AG04450 (cell line): ENCODE measurements at regions not wholly inside any gene's neighbourhood (a gene's known extent, or its start where the extent isn't known, plus 50 kb on each side); places are given as distances from the start of the nearest gene placed in this dataset.

Experiments
- CTCF ChIA-PET: fragments of 300-600, 350-600 bp; formaldehyde crosslinking; extraction: SDS; loops from one replicate; lab custom pipeline; 2022; ENCODE audit warnings: antibody characterized with exemption, inconsistent platforms; lab: Charles Lee
- POLR2A ChIA-PET: fragments of 350-600 bp; formaldehyde crosslinking; extraction: SDS; loops from one replicate; lab custom pipeline; 2021; ENCODE audit warnings: antibody characterized with exemption, inconsistent platforms; lab: Yijun Ruan, JAX
- DNase-seq: peaks from one replicate; pipeline ENCODE4 v3.0.0-alpha.2; 2011; ENCODE audit warnings: low read depth, low spot score
- H3K27ac ChIP-seq: one replicate; pipeline ENCODE4 v1.5.1; 2012; ENCODE audit warnings: low read depth, low read length, control low read depth
- H3K27me3 ChIP-seq: one replicate; pipeline ENCODE4 v1.6.0; 2012; ENCODE audit warnings: low read length; ENCODE audit not compliant: control insufficient read depth, insufficient read depth
- H3K4me3 ChIP-seq: 2 replicates; pipeline ENCODE4 v1.5.1; 2011; ENCODE audit warnings: mild to moderate bottlenecking, low read depth, low read length, control low read depth
- H3K9me3 ChIP-seq: 2 replicates; pipeline ENCODE4 v1.5.1; 2012; ENCODE audit warnings: low read length; ENCODE audit not compliant: control insufficient read depth, insufficient read depth
- TF ChIP-seq, protein P1 (sequence below): IDR thresholded peaks from 2 replicates; pipeline ENCODE4 v1.5.1; 2011; ENCODE audit warnings: low read depth, low read length, control low read depth, inconsistent platforms

DNA sequence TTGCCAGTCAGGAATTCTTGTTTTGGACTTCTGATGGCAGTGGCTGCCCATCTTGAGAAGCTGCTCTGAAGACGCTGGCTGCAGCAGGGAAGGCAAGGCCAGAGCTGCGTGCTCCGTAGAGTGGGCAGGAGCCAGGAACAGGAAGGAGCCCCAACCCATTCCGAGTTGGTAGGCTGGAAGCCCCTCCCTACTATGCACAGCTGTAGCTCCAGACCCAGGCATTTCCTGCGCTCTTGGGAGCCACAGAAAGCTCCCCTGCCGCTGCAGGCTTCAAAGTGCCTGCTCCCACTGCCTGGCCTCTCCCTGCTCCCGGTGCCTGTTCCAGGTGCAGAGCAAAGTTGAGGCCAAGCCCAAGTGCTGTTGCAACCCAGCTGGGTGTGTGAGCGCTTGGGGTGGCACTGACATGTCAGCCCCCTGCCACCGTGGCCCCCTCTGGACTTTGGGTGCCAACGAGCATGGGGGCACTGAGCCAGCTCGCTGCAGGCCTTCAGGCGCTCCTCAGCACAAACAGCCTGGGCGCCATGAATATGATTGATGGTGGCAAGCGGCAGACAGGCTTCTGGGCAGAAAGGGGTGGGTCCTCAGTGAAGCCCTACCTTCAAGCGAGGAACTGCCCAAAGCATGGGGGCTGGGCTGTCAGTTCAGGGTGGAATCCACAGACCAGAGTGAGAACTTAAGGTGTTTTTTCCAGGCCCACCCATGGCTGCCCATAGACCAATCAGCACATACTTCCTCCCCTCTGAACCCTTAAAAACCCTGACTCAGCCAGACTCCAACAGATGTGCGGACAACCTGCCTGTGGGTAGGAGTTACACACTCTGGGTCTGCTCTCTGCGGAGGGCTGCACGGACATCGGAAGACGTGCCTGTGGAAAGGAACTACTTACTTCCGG is 677.2 kb upstream of the INTU start:
- POLR2A ChIA-PET = no interaction called here
- no peak overlapping the region for H3K27ac ChIP-seq
- TF ChIP-seq, protein P1, sequence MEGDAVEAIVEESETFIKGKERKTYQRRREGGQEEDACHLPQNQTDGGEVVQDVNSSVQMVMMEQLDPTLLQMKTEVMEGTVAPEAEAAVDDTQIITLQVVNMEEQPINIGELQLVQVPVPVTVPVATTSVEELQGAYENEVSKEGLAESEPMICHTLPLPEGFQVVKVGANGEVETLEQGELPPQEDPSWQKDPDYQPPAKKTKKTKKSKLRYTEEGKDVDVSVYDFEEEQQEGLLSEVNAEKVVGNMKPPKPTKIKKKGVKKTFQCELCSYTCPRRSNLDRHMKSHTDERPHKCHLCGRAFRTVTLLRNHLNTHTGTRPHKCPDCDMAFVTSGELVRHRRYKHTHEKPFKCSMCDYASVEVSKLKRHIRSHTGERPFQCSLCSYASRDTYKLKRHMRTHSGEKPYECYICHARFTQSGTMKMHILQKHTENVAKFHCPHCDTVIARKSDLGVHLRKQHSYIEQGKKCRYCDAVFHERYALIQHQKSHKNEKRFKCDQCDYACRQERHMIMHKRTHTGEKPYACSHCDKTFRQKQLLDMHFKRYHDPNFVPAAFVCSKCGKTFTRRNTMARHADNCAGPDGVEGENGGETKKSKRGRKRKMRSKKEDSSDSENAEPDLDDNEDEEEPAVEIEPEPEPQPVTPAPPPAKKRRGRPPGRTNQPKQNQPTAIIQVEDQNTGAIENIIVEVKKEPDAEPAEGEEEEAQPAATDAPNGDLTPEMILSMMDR = no peak
- H3K27me3 ChIP-seq = no peaks in the 10 kb centered on the region
- peaks cover 14% of the 10 kb centered on the region; the same call in 1 of the 2 replicates for H3K9me3 ChIP-seq
- DNase-seq = no peak
- CTCF ChIA-PET = no interaction called here
- H3K4me3 ChIP-seq = no peak overlapping the region

GRCh38 chr4:126956184-126956897 is 676.4 kb upstream of the INTU start:
- no peak for DNase-seq
- ChIA-PET POLR2A (no interaction called here), CTCF (interaction anchor here (1.0 to 1.5 kb wide), 2 partner anchors 339 to 361 kb away, joined by 3 to 4 read pairs; no protein-coding TSS in a partner anchor)
- peaks cover 11% of the 10 kb centered on the region; the same call in 1 of the 2 replicates for H3K9me3 ChIP-seq
- no peaks in the 10 kb centered on the region for H3K27me3 ChIP-seq
- TF ChIP-seq, protein P1 = no peak
- no peak overlapping the region for H3K4me3 ChIP-seq
- no peak overlapping the region for H3K27ac ChIP-seq

- no peak overlapping the region for H3K27ac ChIP-seq
- no peak for DNase-seq
- peaks cover 8% of the 10 kb centered on the region; the same call in 1 of the 2 replicates for H3K9me3 ChIP-seq
- ChIA-PET CTCF (interaction anchor here (0.8 to 1.5 kb wide), 3 partner anchors 340 to 362 kb away, joined by 3 to 5 read pairs (median 4); no protein-coding TSS in a partner anchor), POLR2A (no interaction called here)
- no peaks in the 10 kb centered on the region for H3K27me3 ChIP-seq
- H3K4me3 ChIP-seq = no peak overlapping the region
- TF ChIP-seq, protein P1 = no peak; the same call in none of the 2 replicates
Observed at GRCh38 chr4:126957556-126957955, 675.2 kb upstream of the INTU start.

GRCh38 chr4:126957987-126958386 is 674.8 kb upstream of the INTU start:
- Histone ChIP-seq H3K27ac (no peak overlapping the region), H3K4me3 (no peak overlapping the region), H3K27me3 (no peaks in the 10 kb centered on the region), H3K9me3 (peaks cover 8% of the 10 kb centered on the region; the same call in 1 of the 2 replicates)
- DNase-seq = no peak
- CTCF ChIA-PET = interaction anchor here (0.8 to 1.5 kb wide), 2 partner anchors 341 to 354 kb away, joined by 4 to 5 read pairs; no protein-coding TSS in a partner anchor
- TF ChIP-seq, protein P1 = no peak; the same call in 1 of the 2 replicates
- POLR2A ChIA-PET = no interaction called here
